Chondrocyte (in vitro differentiated cells): ENCODE measurements at regions not wholly inside any gene's neighbourhood (a gene's known extent, or its start where the extent isn't known, plus 50 kb on each side); places are given as distances from the start of the nearest gene placed in this dataset.

Source experiments
- DNase-seq: peaks from one replicate; pipeline ENCODE4 v3.0.0; 2021; ENCODE audit warnings: mixed read lengths, low spot score
- H3K27ac Mint-ChIP-seq: one replicate; pipeline ENCODE4 v1.8.0; 2021; ENCODE audit warnings: mild to moderate bottlenecking, moderate library complexity, mixed read lengths; ENCODE audit not compliant: unreplicated experiment
- H3K27me3 Mint-ChIP-seq: 2 replicates; pipeline ENCODE4 v1.8.0; 2021; ENCODE audit warnings: low read depth, mixed read lengths
- H3K36me3 Mint-ChIP-seq: 2 replicates; pipeline ENCODE4 v1.8.0; 2021; ENCODE audit warnings: low read depth, mixed read lengths
- H3K4me1 Mint-ChIP-seq: 2 replicates; pipeline ENCODE4 v1.8.0; 2021; ENCODE audit warnings: low read depth, mild to moderate bottlenecking, mixed read lengths
- H3K4me3 Mint-ChIP-seq: one replicate; pipeline ENCODE4 v1.8.0; 2021; ENCODE audit warnings: mild to moderate bottlenecking, moderate library complexity, mixed read lengths; ENCODE audit not compliant: unreplicated experiment
- H3K9me3 Mint-ChIP-seq: 2 replicates; pipeline ENCODE4 v1.8.0; 2021; ENCODE audit warnings: low read depth, mixed read lengths
- CTCF ChIP-seq: fragments of 200-600 bp; sonication (generic); IDR thresholded peaks from 2 replicates; pipeline ENCODE4 v1.5.0; 2021; ENCODE audit warnings: antibody characterized with exemption, mild to moderate bottlenecking, moderate library complexity

GRCh38 chr1:90557706-90558105 is 159.4 kb downstream of the BARHL2 start:
- H3K36me3 Mint-ChIP-seq: peaks cover 2% of the 10 kb centered on the region
- no peak overlapping the region for H3K27ac Mint-ChIP-seq
- H3K27me3 Mint-ChIP-seq: peaks cover 3% of the 10 kb centered on the region
- no peaks in the 10 kb centered on the region for H3K4me1 Mint-ChIP-seq
- no peak for DNase-seq
- H3K9me3 Mint-ChIP-seq: no peaks in the 10 kb centered on the region
- H3K4me3 Mint-ChIP-seq: no peak overlapping the region
- no peak for TF ChIP-seq CTCF

- no peak overlapping the region for H3K4me3 Mint-ChIP-seq
- DNase-seq: no peak
- H3K36me3 Mint-ChIP-seq: peaks cover 2% of the 10 kb centered on the region
- no peaks in the 10 kb centered on the region for H3K9me3 Mint-ChIP-seq
- H3K27ac Mint-ChIP-seq: no peak overlapping the region
- TF ChIP-seq CTCF: no peak
- H3K27me3 Mint-ChIP-seq: peaks cover 11% of the 10 kb centered on the region
- H3K4me1 Mint-ChIP-seq: no peaks in the 10 kb centered on the region
Measured at GRCh38 chr1:90550626-90551406, 166.3 kb downstream of the BARHL2 start.

- no peak overlapping the region for H3K27ac Mint-ChIP-seq
Measured at GRCh38 chr1:90544356-90544755, 172.7 kb downstream of the BARHL2 start.

GRCh38 chr1:90537606-90538362 is 179.3 kb downstream of the BARHL2 start:
- no peak overlapping the region for H3K4me3 Mint-ChIP-seq
- no peak for DNase-seq
- H3K27me3 Mint-ChIP-seq: peaks cover 21% of the 10 kb centered on the region
- no peak for TF ChIP-seq CTCF
- H3K9me3 Mint-ChIP-seq: no peaks in the 10 kb centered on the region
- H3K4me1 Mint-ChIP-seq: no peaks in the 10 kb centered on the region
- H3K36me3 Mint-ChIP-seq: no peaks in the 10 kb centered on the region
- H3K27ac Mint-ChIP-seq: no peak overlapping the region

More at GRCh38 chr1:90544356-90544755, 172.7 kb downstream of the BARHL2 start:
- Mint-ChIP-seq H3K36me3 (no peaks in the 10 kb centered on the region), H3K27me3 (peaks cover 14% of the 10 kb centered on the region), H3K9me3 (no peaks in the 10 kb centered on the region), H3K4me1 (no peaks in the 10 kb centered on the region), H3K4me3 (no peak overlapping the region)
- no peak for TF ChIP-seq CTCF
- DNase-seq: no peak

GRCh38 chr1:90534663-90535295 is 182.3 kb downstream of the BARHL2 start:
- H3K27ac Mint-ChIP-seq: no peak overlapping the region
- peaks cover 20% of the 10 kb centered on the region for H3K27me3 Mint-ChIP-seq
- no peak overlapping the region for H3K4me3 Mint-ChIP-seq
- H3K4me1 Mint-ChIP-seq: no peaks in the 10 kb centered on the region
- no peaks in the 10 kb centered on the region for H3K9me3 Mint-ChIP-seq
- no peak for DNase-seq
- TF ChIP-seq CTCF: no peak
- H3K36me3 Mint-ChIP-seq: no peaks in the 10 kb centered on the region
